ENCODE measurements at regions not wholly inside any gene's neighbourhood (a gene's known extent, or its start where the extent isn't known, plus 50 kb on each side); places are given as distances from the start of the nearest gene placed in this dataset.

GRCh38 chr4:165612936-165613335, 234.1 kb downstream of the CPE start:
- H3K4me3 ChIP-seq (replicated peaks in 1 of 3; ENCODE audit: insufficient read depth in 1 of 3, low read depth in 1 of 3, low read length in 3 of 3), result no peak overlapping the region
- H3K36me3 ChIP-seq (ENCODE audit: control insufficient read depth in 2 of 2, extremely low read depth in 1 of 2, insufficient read depth in 2 of 2, low read length in 2 of 2), result no peaks in the 10 kb centered on the region
- TF ChIP-seq GATA2 (IDR thresholded peaks at IDR 0.05; ENCODE audit: insufficient read depth, insufficient read length, low read depth, low read length) (no peak), CTCF (IDR thresholded peaks at IDR 0.05; ENCODE audit: extremely low read depth in 1 of 2, insufficient read depth in 1 of 2, low read depth in 1 of 2, low read length in 2 of 2) (no peak), MAX (IDR thresholded peaks at IDR 0.05; ENCODE audit: insufficient read depth, insufficient read length) (no peak), POLR2A (IDR thresholded peaks at IDR 0.05; ENCODE audit: low read depth, low read length) (no peak), FOS (IDR thresholded peaks at IDR 0.05; ENCODE audit: borderline replicate concordance, insufficient read depth, low read length) (no peak), POLR2AphosphoS5 (IDR thresholded peaks at IDR 0.05; ENCODE audit: insufficient read depth, low read depth, low read length) (no peak), EZH2 (IDR thresholded peaks at IDR 0.05; ENCODE audit: borderline replicate concordance, low read depth, low read length, severe bottlenecking) (no peak), JUN (IDR thresholded peaks at IDR 0.05; ENCODE audit: borderline replicate concordance, insufficient read depth, insufficient read length, low read depth) (no peak), MYC (IDR thresholded peaks at IDR 0.05; ENCODE audit: low read depth, low read length) (no peak)
- H3K4me1 ChIP-seq (ENCODE audit: control insufficient read depth, extremely low read depth, insufficient read depth, low read length), result no peaks in the 10 kb centered on the region
- no peaks in the 10 kb centered on the region for H3K9me3 ChIP-seq (replicated peaks; ENCODE audit: control insufficient read depth, insufficient read depth, low read length)
- H3K79me2 ChIP-seq (ENCODE audit: control insufficient read depth, insufficient read depth, low read length), result no peaks in the 10 kb centered on the region
- H3K27ac ChIP-seq (ENCODE audit: insufficient read depth, low read depth, low read length), result no peak overlapping the region
- dilution Hi-C loops (cut with MboI; ENCODE audit: extremely low pct_ligation_motif_present, low sequenced_read_pairs) (no loop called here), intact Hi-C loops (cut with micrococcal nuclease) (no loop called here)
- no peak overlapping the region for H3K9ac ChIP-seq (replicated peaks; ENCODE audit: extremely low read depth, insufficient read depth, low read length)
- BruUV-seq (replicated peaks), result no TSS peak
- no peaks in the 10 kb centered on the region for H3K27me3 ChIP-seq (ENCODE audit: control insufficient read depth in 2 of 2, insufficient read depth in 2 of 2, low read length in 2 of 2)
- POLR2A ChIA-PET, result no interaction called here
- FAIRE-seq (no peak), DNase-seq (ENCODE audit: low read depth, low spot score) (no peak)
- no peak overlapping the region for H3K4me2 ChIP-seq (ENCODE audit: insufficient read depth, low read length)
- no peaks in the 10 kb centered on the region for H3K9me1 ChIP-seq (replicated peaks; ENCODE audit: control insufficient read depth, extremely low read depth, insufficient read depth, low read length)
- no peaks in the 10 kb centered on the region for H4K20me1 ChIP-seq (replicated peaks; ENCODE audit: control insufficient read depth, extremely low read depth, insufficient read depth, low read length)
- peak overlapping the region; percentile 53 for H2AFZ ChIP-seq (ENCODE audit: low read depth, low read length)
- CTCF ChIA-PET, result interaction anchor here (1.5 kb wide), 2 partner anchors 15 to 76 kb away, joined by 3 read pairs; no protein-coding TSS in a partner anchor
